NCI-H748 (cell line): ENCODE measurements at regions not wholly inside any gene's neighbourhood (a gene's known extent, or its start where the extent isn't known, plus 50 kb on each side); places are given as distances from the start of the nearest gene placed in this dataset.
A peak's percentile ranks its signal among the peaks of the same experiment; 100 is the strongest.

Source experiments
- DNase-seq: peaks from one replicate; lab custom pipeline; 2025; ENCODE audit not compliant: unreplicated experiment; lab: John Stamatoyannopoulos, UW

DNA sequence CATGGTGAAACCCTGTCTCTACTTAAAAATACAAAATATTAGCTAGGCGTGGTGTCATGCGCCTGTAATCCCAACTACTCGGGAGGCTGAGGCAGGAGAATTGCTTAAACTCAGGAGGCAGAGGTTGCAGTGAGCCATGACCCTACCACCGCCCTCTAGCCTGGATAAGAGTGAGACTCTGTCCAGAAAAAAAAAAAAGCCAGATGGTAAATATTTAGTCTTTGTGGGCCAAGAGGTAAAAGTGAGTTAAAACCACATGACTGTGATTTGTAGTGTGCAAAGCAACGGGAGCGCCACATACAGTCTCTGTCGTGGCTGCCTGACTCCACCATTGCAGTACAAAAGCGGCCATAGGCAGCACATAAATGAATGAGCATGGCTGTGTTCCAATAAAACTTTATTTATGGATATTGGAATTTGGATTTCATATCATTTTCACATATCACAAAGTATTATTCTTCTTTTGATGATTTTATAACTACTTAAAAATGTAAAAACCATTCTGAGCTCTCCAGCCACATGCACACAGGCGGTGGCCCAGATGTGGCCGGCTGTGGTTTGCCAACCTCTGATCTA, 51.8 kb upstream of the CASZ1 start:
- no peak for DNase-seq

- no peak for DNase-seq
Observed at GRCh38 chr1:10850026-10850425, 53.6 kb upstream of the CASZ1 start.

DNA sequence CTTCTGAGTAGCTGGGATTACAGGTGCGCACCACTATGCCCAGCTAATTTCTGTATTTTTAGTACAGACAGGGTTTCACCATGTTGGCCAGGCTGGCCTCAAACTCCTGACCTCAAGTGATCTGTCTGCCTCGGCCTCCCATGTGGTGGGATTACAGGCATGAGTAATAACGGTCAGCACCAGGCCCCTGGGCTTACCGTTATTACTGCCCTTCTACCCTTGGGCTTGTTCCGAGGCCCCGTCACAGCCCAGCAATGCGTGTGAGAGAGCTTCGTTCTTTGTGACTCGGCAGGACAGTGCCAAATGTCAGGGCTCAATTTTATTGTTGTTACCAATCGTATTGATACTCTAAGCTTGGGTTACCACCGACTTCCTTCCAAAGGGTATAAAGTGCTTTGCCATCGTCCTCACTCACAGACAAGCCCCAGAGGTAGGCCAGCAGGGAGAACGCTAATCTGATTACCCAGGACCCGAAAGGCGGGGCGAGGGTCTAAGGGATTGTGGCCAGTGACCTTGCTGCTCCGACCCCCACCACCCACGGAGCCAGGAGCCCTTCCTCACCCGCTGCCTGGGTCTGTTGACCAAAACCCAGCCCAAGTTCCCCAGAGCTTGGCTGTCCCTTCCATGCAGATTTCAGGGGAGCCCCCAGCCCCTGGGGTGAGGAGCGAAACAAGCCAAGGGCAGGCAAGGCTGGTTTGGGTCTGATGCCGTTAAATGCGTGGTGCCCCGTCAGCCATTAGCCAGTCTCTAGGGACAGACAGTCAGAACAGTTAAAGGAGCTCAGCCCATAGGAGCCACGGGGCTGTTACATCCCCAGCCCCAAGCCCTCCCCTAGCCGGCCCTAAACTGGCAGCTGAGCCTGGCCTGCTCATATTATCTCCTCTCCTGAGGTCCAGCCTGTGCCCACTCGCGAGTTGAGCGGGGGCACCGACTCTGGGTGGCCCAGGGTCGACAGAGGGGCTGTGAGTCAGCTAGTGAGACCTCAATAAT, 54.9 kb upstream of the CASZ1 start:
- DNase-seq = no peak

DNA sequence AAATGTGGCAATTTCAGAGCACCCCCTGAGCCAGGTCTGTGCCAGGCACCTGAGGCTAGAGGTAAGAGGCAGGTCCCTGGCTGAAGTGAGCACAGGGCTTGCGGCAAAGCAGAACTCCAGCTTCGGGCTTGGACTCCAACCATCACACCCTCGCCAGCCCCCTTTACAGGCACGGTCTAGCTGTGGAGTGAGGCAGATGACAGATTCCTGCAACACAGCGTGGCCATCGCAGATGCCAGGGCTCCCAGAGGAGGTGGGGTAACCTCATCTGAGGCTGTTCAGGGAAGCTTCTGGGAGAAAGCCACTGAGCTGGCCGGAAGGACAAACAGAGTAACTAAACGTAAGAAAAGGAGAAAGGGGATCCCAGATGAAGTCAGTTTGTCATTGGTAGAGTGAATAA, 55.6 kb upstream of the CASZ1 start:
- no peak for DNase-seq

DNA sequence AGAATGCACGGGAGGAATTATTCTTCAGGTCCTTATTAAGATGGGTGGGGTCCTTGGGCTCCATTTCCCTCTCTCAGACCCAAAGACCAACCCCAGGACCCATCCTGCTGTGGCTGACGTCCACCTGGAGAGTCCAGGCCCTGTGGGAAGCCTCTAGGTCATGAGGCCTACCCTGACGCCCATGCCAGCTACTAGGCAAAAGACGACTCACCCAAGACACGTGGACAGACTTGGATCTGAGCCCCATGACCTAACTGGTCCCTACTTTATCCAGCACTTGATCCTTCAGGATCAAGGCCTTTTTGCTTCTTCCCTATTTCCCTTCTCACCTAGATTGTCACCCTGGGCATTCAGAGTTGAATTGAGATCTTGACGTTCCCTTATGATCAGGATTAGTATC, 56.0 kb upstream of the CASZ1 start:
- DNase-seq = no peak

GRCh38 chr1:10852998-10853520, 56.6 kb upstream of the CASZ1 start:
- DNase-seq = no peak

- no peak for DNase-seq
Observed at GRCh38 chr1:10853701-10854100, 57.3 kb upstream of the CASZ1 start.

DNA sequence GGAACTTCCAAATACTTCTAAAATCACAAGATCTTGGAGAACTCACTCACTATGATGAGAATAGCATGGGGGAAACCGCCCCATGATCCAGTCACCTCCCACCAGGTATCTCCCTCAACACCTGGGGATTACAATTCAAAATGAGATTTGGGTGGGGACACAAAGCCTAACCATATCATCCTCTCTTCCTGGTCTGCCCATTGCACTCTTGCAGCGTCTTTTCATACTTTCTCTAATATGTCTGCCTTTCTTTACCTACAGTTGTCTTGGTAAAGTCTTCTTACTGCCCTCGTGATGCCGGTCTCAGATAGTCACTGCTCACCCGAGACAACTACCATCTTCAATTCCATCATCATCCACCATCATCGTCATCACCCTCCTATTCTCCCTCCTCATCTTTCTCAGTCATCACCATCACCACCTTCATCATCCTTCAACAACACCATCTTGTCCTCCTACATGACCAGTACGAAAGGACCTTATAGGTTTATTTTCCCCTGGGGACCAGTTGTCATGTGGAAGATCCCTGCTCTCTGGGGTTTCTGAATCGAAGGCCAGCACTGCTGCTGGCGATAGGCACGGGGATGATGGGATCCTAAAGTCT, 58.5 kb upstream of the CASZ1 start:
- no peak for DNase-seq

- DNase-seq = no peak
Observed at GRCh38 chr1:10856176-10856683, 59.8 kb upstream of the CASZ1 start.

GRCh38 chr1:10856863-10857598, 60.6 kb upstream of the CASZ1 start:
- no peak for DNase-seq

DNA sequence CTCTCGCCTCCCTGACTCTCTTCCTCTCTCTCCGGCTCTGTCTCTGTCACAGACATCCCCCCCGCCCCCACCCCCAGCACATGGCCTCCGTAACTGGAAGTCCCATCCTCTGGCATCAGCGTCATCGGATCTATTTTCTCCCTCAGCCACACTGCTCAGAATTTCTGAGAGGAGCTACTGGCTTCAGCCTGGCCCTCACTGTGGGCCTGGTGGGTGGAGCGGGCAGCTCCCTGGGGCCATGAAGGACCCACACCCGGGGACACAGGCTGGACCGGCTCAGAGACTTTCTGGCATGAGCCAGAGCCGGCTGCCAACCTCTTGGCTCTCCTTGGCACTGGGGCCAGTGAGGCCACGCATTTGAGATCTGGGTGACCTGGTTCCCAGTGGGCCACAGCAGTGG, 61.2 kb upstream of the CASZ1 start:
- no peak for DNase-seq

- DNase-seq = no peak
Observed at GRCh38 chr1:10860218-10860617, 63.8 kb upstream of the CASZ1 start.

DNA sequence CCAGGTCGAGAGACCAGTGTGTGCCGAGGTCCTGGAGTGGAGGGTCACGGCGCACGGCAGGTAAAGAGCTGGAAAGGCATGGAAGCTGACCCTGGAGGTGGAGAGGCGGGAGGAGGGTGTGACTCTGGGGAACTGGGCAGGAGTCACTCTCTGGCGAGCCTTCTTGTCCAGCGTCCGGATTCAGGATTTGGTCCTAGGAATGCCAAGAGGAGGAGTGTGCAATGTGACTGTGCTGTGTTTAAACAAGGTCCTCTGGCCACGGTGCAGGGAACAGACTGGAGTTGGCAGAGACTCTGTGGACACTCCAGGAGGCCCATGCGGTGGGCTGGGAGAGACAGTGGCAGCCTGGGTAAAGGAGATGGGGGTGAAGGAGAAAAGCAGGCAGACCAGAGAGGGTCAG, 64.2 kb upstream of the CASZ1 start:
- DNase-seq = no peak

- no peak for DNase-seq
Observed at GRCh38 chr1:10861822-10862221, 65.4 kb upstream of the CASZ1 start.

- no peak for DNase-seq
Observed at GRCh38 chr1:10862743-10863335, 66.4 kb upstream of the CASZ1 start.

- peak; percentile 11 for DNase-seq
Observed at GRCh38 chr1:10863886-10864285, 67.4 kb upstream of the CASZ1 start.

DNA sequence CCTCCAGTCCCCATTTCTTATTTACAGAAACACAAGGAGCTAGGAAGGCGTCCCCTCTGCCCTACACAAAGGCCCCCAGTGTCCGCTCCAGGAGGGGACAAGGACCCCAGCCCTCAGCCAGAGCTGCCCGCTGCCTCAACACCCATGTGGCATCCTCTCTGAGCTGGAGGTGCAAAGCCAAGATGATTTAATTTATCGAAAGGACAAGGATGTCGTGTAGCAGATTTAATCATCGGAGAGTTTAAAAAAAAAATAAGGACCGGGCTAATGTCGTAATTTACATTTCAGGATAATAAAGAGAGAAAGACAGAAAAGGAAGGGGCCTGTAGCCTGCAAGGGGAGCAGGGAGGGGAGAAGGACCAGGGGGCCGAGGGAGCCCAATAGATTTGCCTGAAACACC, 68.3 kb upstream of the CASZ1 start:
- no peak for DNase-seq

GRCh38 chr1:10865518-10866320, 69.3 kb upstream of the CASZ1 start:
- peak; percentile 14 for DNase-seq

DNA sequence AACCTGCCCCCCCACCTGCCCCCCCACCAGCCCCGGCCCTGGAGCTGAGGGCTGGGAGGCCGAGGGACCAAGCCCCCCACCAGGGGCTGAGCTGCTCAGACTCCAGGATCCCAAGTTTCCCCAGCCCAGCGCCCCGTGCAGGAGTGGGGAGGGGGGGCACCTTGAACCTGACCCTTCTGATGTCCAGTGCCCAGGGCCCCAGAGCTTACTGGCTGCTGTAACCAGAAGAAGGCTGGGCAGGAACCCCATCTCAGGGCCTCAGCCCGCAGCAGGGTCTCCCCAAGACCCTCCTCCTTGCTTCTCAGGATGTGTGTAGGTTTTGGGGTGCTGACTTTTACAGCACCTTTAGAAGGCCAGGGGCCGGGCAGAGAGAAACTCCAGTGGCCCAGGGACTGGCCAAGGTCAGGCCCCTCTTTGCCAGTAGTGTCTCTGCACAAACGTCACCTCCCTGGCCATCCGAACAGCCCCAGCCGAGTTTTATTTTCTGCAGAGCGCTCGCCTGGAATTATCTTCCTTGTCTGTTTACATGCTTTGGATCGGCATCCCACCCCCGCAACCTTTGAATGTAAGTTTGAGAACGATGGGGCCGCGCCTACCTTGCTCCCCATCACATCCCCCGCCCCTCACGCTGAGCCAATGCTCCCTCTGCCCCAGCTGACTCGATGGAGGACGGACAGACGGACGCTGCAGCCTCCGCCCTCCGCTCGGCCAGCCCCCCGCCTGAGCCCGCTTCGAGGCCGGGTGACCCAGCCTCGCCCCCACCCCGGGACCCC, 70.1 kb upstream of the CASZ1 start:
- DNase-seq = peak; percentile 70
